ENCODE measurements at regions not wholly inside any gene's neighbourhood (a gene's known extent, or its start where the extent isn't known, plus 50 kb on each side); places are given as distances from the start of the nearest gene placed in this dataset.

- no peaks in the 10 kb centered on the region for H3K4me1 Mint-ChIP-seq (ENCODE audit: low read depth)
- no peak for DNase-seq (ENCODE audit: low spot score)
- no peaks in the 10 kb centered on the region for H3K36me3 Mint-ChIP-seq (ENCODE audit: low read depth)
- H3K27me3 Mint-ChIP-seq (ENCODE audit: low read depth) = no peaks in the 10 kb centered on the region
- H3K27ac Mint-ChIP-seq = no peak overlapping the region
- peaks cover 25% of the 10 kb centered on the region for H3K9me3 Mint-ChIP-seq
- no peak overlapping the region for H3K4me3 Mint-ChIP-seq
Measured at GRCh38 chr2:125456693-125457363, 1199.1 kb upstream of the GYPC start.

- no peaks in the 10 kb centered on the region for H3K36me3 Mint-ChIP-seq (ENCODE audit: low read depth)
- H3K4me1 Mint-ChIP-seq (ENCODE audit: low read depth) = no peaks in the 10 kb centered on the region
Measured at GRCh38 chr2:125471963-125472362, 1184.0 kb upstream of the GYPC start.

GRCh38 chr2:125479143-125479636, 1176.8 kb upstream of the GYPC start:
- DNase-seq (ENCODE audit: low spot score) = no peak
- Mint-ChIP-seq H3K27me3 (ENCODE audit: low read depth) (no peaks in the 10 kb centered on the region), H3K9me3 (peaks cover 49% of the 10 kb centered on the region), H3K4me1 (ENCODE audit: low read depth) (no peaks in the 10 kb centered on the region), H3K4me3 (no peak overlapping the region), H3K27ac (no peak overlapping the region), H3K36me3 (ENCODE audit: low read depth) (no peaks in the 10 kb centered on the region)

More at GRCh38 chr2:125471963-125472362, 1184.0 kb upstream of the GYPC start:
- H3K27ac Mint-ChIP-seq = no peak overlapping the region
- peaks cover 23% of the 10 kb centered on the region for H3K9me3 Mint-ChIP-seq
- H3K27me3 Mint-ChIP-seq (ENCODE audit: low read depth) = no peaks in the 10 kb centered on the region
- no peak overlapping the region for H3K4me3 Mint-ChIP-seq
- no peak for DNase-seq (ENCODE audit: low spot score)

GRCh38 chr2:125490308-125490707, 1165.7 kb upstream of the GYPC start:
- H3K9me3 Mint-ChIP-seq = peaks cover 46% of the 10 kb centered on the region
- H3K4me1 Mint-ChIP-seq (ENCODE audit: low read depth) = no peaks in the 10 kb centered on the region
- no peak overlapping the region for H3K27ac Mint-ChIP-seq
- H3K27me3 Mint-ChIP-seq (ENCODE audit: low read depth) = no peaks in the 10 kb centered on the region
- no peaks in the 10 kb centered on the region for H3K36me3 Mint-ChIP-seq (ENCODE audit: low read depth)
- DNase-seq (ENCODE audit: low spot score) = no peak
- H3K4me3 Mint-ChIP-seq = no peak overlapping the region

GRCh38 chr2:125491663-125492062, 1164.3 kb upstream of the GYPC start:
- Mint-ChIP-seq H3K4me1 (ENCODE audit: low read depth) (no peaks in the 10 kb centered on the region), H3K27ac (no peak overlapping the region), H3K36me3 (ENCODE audit: low read depth) (no peaks in the 10 kb centered on the region), H3K9me3 (peaks cover 44% of the 10 kb centered on the region), H3K4me3 (no peak overlapping the region), H3K27me3 (ENCODE audit: low read depth) (no peaks in the 10 kb centered on the region)
- no peak for DNase-seq (ENCODE audit: low spot score)

- Mint-ChIP-seq H3K27me3 (ENCODE audit: low read depth) (no peaks in the 10 kb centered on the region), H3K4me3 (no peak overlapping the region), H3K9me3 (peaks cover 18% of the 10 kb centered on the region), H3K4me1 (ENCODE audit: low read depth) (no peaks in the 10 kb centered on the region), H3K36me3 (ENCODE audit: low read depth) (no peaks in the 10 kb centered on the region), H3K27ac (no peak overlapping the region)
- DNase-seq (ENCODE audit: low spot score) = no peak
Measured at GRCh38 chr2:125512313-125512712, 1143.6 kb upstream of the GYPC start.

GRCh38 chr2:125516496-125517109, 1139.4 kb upstream of the GYPC start:
- no peaks in the 10 kb centered on the region for H3K36me3 Mint-ChIP-seq (ENCODE audit: low read depth)
- H3K27me3 Mint-ChIP-seq (ENCODE audit: low read depth) = no peaks in the 10 kb centered on the region
- H3K27ac Mint-ChIP-seq = no peak overlapping the region
- DNase-seq (ENCODE audit: low spot score) = no peak
- no peaks in the 10 kb centered on the region for H3K4me1 Mint-ChIP-seq (ENCODE audit: low read depth)
- H3K9me3 Mint-ChIP-seq = peaks cover 27% of the 10 kb centered on the region
- H3K4me3 Mint-ChIP-seq = no peak overlapping the region

GRCh38 chr2:125526093-125526492, 1129.9 kb upstream of the GYPC start:
- no peaks in the 10 kb centered on the region for H3K27me3 Mint-ChIP-seq (ENCODE audit: low read depth)

GRCh38 chr2:125535089-125535488, 1120.9 kb upstream of the GYPC start:
- Mint-ChIP-seq H3K27me3 (ENCODE audit: low read depth) (no peaks in the 10 kb centered on the region), H3K36me3 (ENCODE audit: low read depth) (no peaks in the 10 kb centered on the region), H3K27ac (no peak overlapping the region), H3K4me1 (ENCODE audit: low read depth) (no peaks in the 10 kb centered on the region), H3K4me3 (no peak overlapping the region), H3K9me3 (peaks cover 10% of the 10 kb centered on the region)
- DNase-seq (ENCODE audit: low spot score) = no peak

More at GRCh38 chr2:125526093-125526492, 1129.9 kb upstream of the GYPC start:
- Mint-ChIP-seq H3K36me3 (ENCODE audit: low read depth) (no peaks in the 10 kb centered on the region), H3K27ac (no peak overlapping the region), H3K4me3 (no peak overlapping the region), H3K9me3 (peaks cover 24% of the 10 kb centered on the region), H3K4me1 (ENCODE audit: low read depth) (no peaks in the 10 kb centered on the region)
- DNase-seq (ENCODE audit: low spot score) = no peak

GRCh38 chr2:125543968-125544514, 1111.9 kb upstream of the GYPC start:
- Mint-ChIP-seq H3K27ac (no peak overlapping the region), H3K4me3 (no peak overlapping the region)

GRCh38 chr2:125553768-125554167, 1102.2 kb upstream of the GYPC start:
- H3K9me3 Mint-ChIP-seq = peaks cover 19% of the 10 kb centered on the region
- H3K27me3 Mint-ChIP-seq (ENCODE audit: low read depth) = no peaks in the 10 kb centered on the region
- H3K27ac Mint-ChIP-seq = no peak overlapping the region
- H3K36me3 Mint-ChIP-seq (ENCODE audit: low read depth) = no peaks in the 10 kb centered on the region
- no peaks in the 10 kb centered on the region for H3K4me1 Mint-ChIP-seq (ENCODE audit: low read depth)
- H3K4me3 Mint-ChIP-seq = no peak overlapping the region
- DNase-seq (ENCODE audit: low spot score) = no peak

More at GRCh38 chr2:125543968-125544514, 1111.9 kb upstream of the GYPC start:
- peaks cover 37% of the 10 kb centered on the region for H3K9me3 Mint-ChIP-seq
- H3K36me3 Mint-ChIP-seq (ENCODE audit: low read depth) = no peaks in the 10 kb centered on the region
- no peaks in the 10 kb centered on the region for H3K4me1 Mint-ChIP-seq (ENCODE audit: low read depth)
- H3K27me3 Mint-ChIP-seq (ENCODE audit: low read depth) = no peaks in the 10 kb centered on the region
- DNase-seq (ENCODE audit: low spot score) = no peak

GRCh38 chr2:125554956-125555355, 1101.0 kb upstream of the GYPC start:
- H3K4me3 Mint-ChIP-seq = no peak overlapping the region
- H3K36me3 Mint-ChIP-seq (ENCODE audit: low read depth) = no peaks in the 10 kb centered on the region
- no peaks in the 10 kb centered on the region for H3K27me3 Mint-ChIP-seq (ENCODE audit: low read depth)
- H3K9me3 Mint-ChIP-seq = peaks cover 11% of the 10 kb centered on the region
- no peaks in the 10 kb centered on the region for H3K4me1 Mint-ChIP-seq (ENCODE audit: low read depth)
- no peak overlapping the region for H3K27ac Mint-ChIP-seq
- DNase-seq (ENCODE audit: low spot score) = no peak

GRCh38 chr2:125559186-125559585, 1096.8 kb upstream of the GYPC start:
- H3K4me1 Mint-ChIP-seq (ENCODE audit: low read depth) = no peaks in the 10 kb centered on the region
- H3K4me3 Mint-ChIP-seq = no peak overlapping the region
- no peak overlapping the region for H3K27ac Mint-ChIP-seq
- no peak for DNase-seq (ENCODE audit: low spot score)
- peaks cover 11% of the 10 kb centered on the region for H3K9me3 Mint-ChIP-seq
- H3K27me3 Mint-ChIP-seq (ENCODE audit: low read depth) = no peaks in the 10 kb centered on the region
- H3K36me3 Mint-ChIP-seq (ENCODE audit: low read depth) = no peaks in the 10 kb centered on the region

- Mint-ChIP-seq H3K9me3 (peaks cover 17% of the 10 kb centered on the region), H3K27me3 (ENCODE audit: low read depth) (no peaks in the 10 kb centered on the region), H3K4me1 (ENCODE audit: low read depth) (no peaks in the 10 kb centered on the region), H3K36me3 (ENCODE audit: low read depth) (no peaks in the 10 kb centered on the region), H3K4me3 (no peak overlapping the region), H3K27ac (no peak overlapping the region)
- DNase-seq (ENCODE audit: low spot score) = no peak
Measured at GRCh38 chr2:125560855-125561254, 1095.1 kb upstream of the GYPC start.

Measured in T-helper 2 cell treated with Interferon-gamma antibody and Interleukin-4, amounts not matched to agents 5 μg/mL and 100 μg/mL, for 36 hours (primary cell).